Nephron progenitor cell (in vitro differentiated cells): ENCODE measurements at regions not wholly inside any gene's neighbourhood (a gene's known extent, or its start where the extent isn't known, plus 50 kb on each side); places are given as distances from the start of the nearest gene placed in this dataset.

Experiments used
- DNase-seq: peaks from one replicate; pipeline ENCODE4 v3.0.0; 2021
- H3K27ac Mint-ChIP-seq: 2 replicates; pipeline ENCODE4 v1.8.0; 2021; ENCODE audit warnings: mild to moderate bottlenecking, moderate library complexity, mixed read lengths
- H3K27me3 Mint-ChIP-seq: 2 replicates; pipeline ENCODE4 v1.8.0; 2021; ENCODE audit warnings: mild to moderate bottlenecking, low read depth, mixed read lengths; ENCODE audit not compliant: poor library complexity
- H3K36me3 Mint-ChIP-seq: 2 replicates; pipeline ENCODE4 v1.8.0; 2021; ENCODE audit warnings: low read depth, mixed read lengths
- H3K4me1 Mint-ChIP-seq: 2 replicates; pipeline ENCODE4 v1.8.0; 2021; ENCODE audit warnings: mixed read lengths
- H3K4me3 Mint-ChIP-seq: 2 replicates; pipeline ENCODE4 v1.8.0; 2021; ENCODE audit warnings: mild to moderate bottlenecking, moderate library complexity, mixed read lengths
- H3K9me3 Mint-ChIP-seq: 2 replicates; pipeline ENCODE4 v1.8.0; 2021; ENCODE audit warnings: mild to moderate bottlenecking, moderate library complexity, mixed read lengths
- TF ChIP-seq, protein P1 (sequence below): fragments of 200-600 bp; sonication (generic); IDR thresholded peaks from 2 replicates; pipeline ENCODE4 v1.5.0; 2021; ENCODE audit warnings: antibody characterized with exemption

- no peak for DNase-seq
- H3K27ac Mint-ChIP-seq = no peak overlapping the region
- TF ChIP-seq, protein P1, sequence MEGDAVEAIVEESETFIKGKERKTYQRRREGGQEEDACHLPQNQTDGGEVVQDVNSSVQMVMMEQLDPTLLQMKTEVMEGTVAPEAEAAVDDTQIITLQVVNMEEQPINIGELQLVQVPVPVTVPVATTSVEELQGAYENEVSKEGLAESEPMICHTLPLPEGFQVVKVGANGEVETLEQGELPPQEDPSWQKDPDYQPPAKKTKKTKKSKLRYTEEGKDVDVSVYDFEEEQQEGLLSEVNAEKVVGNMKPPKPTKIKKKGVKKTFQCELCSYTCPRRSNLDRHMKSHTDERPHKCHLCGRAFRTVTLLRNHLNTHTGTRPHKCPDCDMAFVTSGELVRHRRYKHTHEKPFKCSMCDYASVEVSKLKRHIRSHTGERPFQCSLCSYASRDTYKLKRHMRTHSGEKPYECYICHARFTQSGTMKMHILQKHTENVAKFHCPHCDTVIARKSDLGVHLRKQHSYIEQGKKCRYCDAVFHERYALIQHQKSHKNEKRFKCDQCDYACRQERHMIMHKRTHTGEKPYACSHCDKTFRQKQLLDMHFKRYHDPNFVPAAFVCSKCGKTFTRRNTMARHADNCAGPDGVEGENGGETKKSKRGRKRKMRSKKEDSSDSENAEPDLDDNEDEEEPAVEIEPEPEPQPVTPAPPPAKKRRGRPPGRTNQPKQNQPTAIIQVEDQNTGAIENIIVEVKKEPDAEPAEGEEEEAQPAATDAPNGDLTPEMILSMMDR = no peak
- peaks cover 7% of the 10 kb centered on the region for H3K36me3 Mint-ChIP-seq
- H3K9me3 Mint-ChIP-seq = peaks cover 41% of the 10 kb centered on the region
- H3K4me3 Mint-ChIP-seq = no peak overlapping the region
- no peaks in the 10 kb centered on the region for H3K4me1 Mint-ChIP-seq
- H3K27me3 Mint-ChIP-seq = peaks cover 10% of the 10 kb centered on the region
These were observed 153.3 kb downstream of the TMEM182 start for GRCh38 chr2:102915128-102915527.

- TF ChIP-seq, protein P1 = no peak
- Mint-ChIP-seq H3K4me3 (no peak overlapping the region), H3K36me3 (peaks cover 6% of the 10 kb centered on the region), H3K27me3 (peaks cover 5% of the 10 kb centered on the region), H3K4me1 (no peaks in the 10 kb centered on the region), H3K27ac (no peak overlapping the region), H3K9me3 (peaks cover 14% of the 10 kb centered on the region)
- no peak for DNase-seq
These were observed 160.5 kb downstream of the TMEM182 start for GRCh38 chr2:102922321-102922720.

DNA sequence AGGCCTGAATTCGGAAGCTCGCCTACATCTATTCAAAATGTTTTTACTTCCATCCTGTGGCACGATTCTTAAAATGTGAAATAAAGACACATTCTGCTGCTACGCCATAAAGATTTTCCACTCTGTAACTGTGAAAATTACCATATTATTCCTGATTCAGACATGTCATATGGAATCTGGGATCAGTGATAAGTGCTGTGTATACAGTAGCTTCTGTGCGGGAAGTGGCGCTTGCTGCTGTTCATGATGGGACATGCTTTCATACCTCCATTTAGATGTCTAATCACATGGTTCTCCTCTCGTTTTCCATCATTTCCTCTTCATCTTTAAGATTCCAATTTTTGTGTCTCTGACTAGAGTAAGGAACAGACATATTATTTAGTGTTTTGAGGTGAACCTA is 163.2 kb downstream of the TMEM182 start:
- Mint-ChIP-seq H3K36me3 (no peaks in the 10 kb centered on the region), H3K4me1 (peaks cover 9% of the 10 kb centered on the region), H3K4me3 (no peak overlapping the region), H3K9me3 (no peaks in the 10 kb centered on the region), H3K27me3 (no peaks in the 10 kb centered on the region), H3K27ac (no peak overlapping the region)
- DNase-seq = no peak
- TF ChIP-seq, protein P1 = no peak

DNA sequence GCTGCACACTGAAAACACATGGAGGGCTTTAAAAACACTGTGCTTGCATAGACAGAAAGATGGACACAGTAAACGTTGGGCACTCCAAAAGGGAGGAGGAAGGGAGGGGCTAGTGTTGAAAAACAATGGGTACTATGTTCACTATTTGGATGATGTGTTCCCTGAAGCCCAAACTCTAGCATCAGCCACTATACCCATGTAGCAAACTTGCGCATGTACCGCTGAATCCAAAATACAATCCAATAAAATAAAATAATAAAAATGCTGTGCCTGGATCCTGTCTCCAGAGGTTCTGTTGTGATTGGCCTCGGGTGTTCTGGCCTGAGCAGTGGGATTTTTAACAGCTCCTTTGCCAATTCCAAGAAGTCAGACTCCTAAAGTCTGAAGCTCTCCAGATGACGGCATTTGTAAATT is 166.0 kb downstream of the TMEM182 start:
- Mint-ChIP-seq H3K27ac (no peak overlapping the region), H3K27me3 (no peaks in the 10 kb centered on the region), H3K36me3 (no peaks in the 10 kb centered on the region), H3K9me3 (no peaks in the 10 kb centered on the region), H3K4me3 (no peak overlapping the region), H3K4me1 (peaks cover 22% of the 10 kb centered on the region)
- DNase-seq = no peak
- TF ChIP-seq, protein P1 = no peak

DNA sequence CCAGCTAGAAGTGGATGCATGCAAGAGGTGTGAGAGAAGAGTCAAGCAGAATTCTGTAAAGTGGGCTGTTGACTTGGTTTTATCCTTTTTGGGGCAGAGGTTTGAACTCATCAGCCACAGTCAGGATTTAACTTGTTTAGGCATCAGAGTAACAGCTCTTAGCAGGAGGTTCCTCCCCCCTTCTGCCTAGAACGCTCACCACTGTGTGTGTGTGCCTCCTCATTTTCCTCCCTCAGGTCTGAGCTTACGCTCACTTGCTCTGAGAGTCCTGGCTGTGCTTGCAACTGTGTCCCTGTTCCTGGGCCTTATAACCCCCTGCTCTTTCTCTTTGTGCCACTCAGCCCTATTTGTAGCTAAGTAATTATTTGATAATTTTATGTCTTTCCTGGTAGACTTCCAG is 167.9 kb downstream of the TMEM182 start:
- DNase-seq = no peak
- TF ChIP-seq, protein P1 = no peak
- Mint-ChIP-seq H3K27ac (no peak overlapping the region), H3K4me1 (peaks cover 23% of the 10 kb centered on the region), H3K27me3 (no peaks in the 10 kb centered on the region), H3K4me3 (no peak overlapping the region), H3K9me3 (no peaks in the 10 kb centered on the region), H3K36me3 (no peaks in the 10 kb centered on the region)

- DNase-seq = no peak
- peaks cover 23% of the 10 kb centered on the region for H3K4me1 Mint-ChIP-seq
- peaks cover 1% of the 10 kb centered on the region for H3K9me3 Mint-ChIP-seq
- TF ChIP-seq, protein P1 = no peak
- H3K36me3 Mint-ChIP-seq = no peaks in the 10 kb centered on the region
- no peak overlapping the region for H3K4me3 Mint-ChIP-seq
- no peaks in the 10 kb centered on the region for H3K27me3 Mint-ChIP-seq
- H3K27ac Mint-ChIP-seq = no peak overlapping the region
These were observed 170.7 kb downstream of the TMEM182 start for GRCh38 chr2:102932501-102932900.
